Neural crest cell (in vitro differentiated cells): ENCODE measurements at regions not wholly inside any gene's neighbourhood (a gene's known extent, or its start where the extent isn't known, plus 50 kb on each side); places are given as distances from the start of the nearest gene placed in this dataset.

Source experiments
- DNase-seq: peaks from one replicate; pipeline ENCODE4 v3.0.0; 2021; ENCODE audit warnings: low read depth, mixed read lengths, low spot score
- H3K27ac Mint-ChIP-seq: one replicate; pipeline ENCODE4 v1.8.0; 2021; ENCODE audit warnings: mild to moderate bottlenecking, mixed read lengths; ENCODE audit not compliant: unreplicated experiment
- H3K27me3 Mint-ChIP-seq: 2 replicates; pipeline ENCODE4 v1.8.0; 2021; ENCODE audit warnings: low read depth, mild to moderate bottlenecking, mixed read lengths
- H3K36me3 Mint-ChIP-seq: 2 replicates; pipeline ENCODE4 v1.8.0; 2021; ENCODE audit warnings: low read depth, mild to moderate bottlenecking, mixed read lengths
- H3K4me1 Mint-ChIP-seq: 2 replicates; pipeline ENCODE4 v1.8.0; 2021; ENCODE audit warnings: mixed read lengths
- H3K4me3 Mint-ChIP-seq: one replicate; pipeline ENCODE4 v1.8.0; 2021; ENCODE audit warnings: mild to moderate bottlenecking, mixed read lengths
- H3K9me3 Mint-ChIP-seq: 2 replicates; pipeline ENCODE4 v1.8.0; 2021; ENCODE audit warnings: mixed read lengths
- CTCF ChIP-seq: fragments of 200-600 bp; sonication (generic); conservative IDR thresholded peaks from 2 replicates; pipeline ENCODE4 v1.5.0; 2021; ENCODE audit warnings: antibody characterized with exemption, mild to moderate bottlenecking

- Mint-ChIP-seq H3K4me1 (no peaks in the 10 kb centered on the region), H3K27ac (no peak overlapping the region), H3K27me3 (no peaks in the 10 kb centered on the region), H3K36me3 (no peaks in the 10 kb centered on the region), H3K4me3 (no peak overlapping the region), H3K9me3 (peaks cover 7% of the 10 kb centered on the region)
- no peak for TF ChIP-seq CTCF
- no peak for DNase-seq
Observed at GRCh38 chr17:12537436-12537835, 128.3 kb upstream of the MYOCD start.

- Mint-ChIP-seq H3K4me1 (no peaks in the 10 kb centered on the region), H3K9me3 (peaks cover 7% of the 10 kb centered on the region), H3K4me3 (no peak overlapping the region), H3K27ac (no peak overlapping the region), H3K36me3 (no peaks in the 10 kb centered on the region), H3K27me3 (no peaks in the 10 kb centered on the region)
- TF ChIP-seq CTCF = no peak
- DNase-seq = no peak
Observed at GRCh38 chr17:12538003-12538402, 127.7 kb upstream of the MYOCD start.

GRCh38 chr17:12545877-12546513, 119.7 kb upstream of the MYOCD start:
- peak; percentile 79 for TF ChIP-seq CTCF
- Mint-ChIP-seq H3K4me3 (no peak overlapping the region), H3K36me3 (no peaks in the 10 kb centered on the region), H3K4me1 (no peaks in the 10 kb centered on the region), H3K27me3 (peaks cover 12% of the 10 kb centered on the region), H3K27ac (no peak overlapping the region), H3K9me3 (peaks cover 2% of the 10 kb centered on the region)
- DNase-seq = peak; percentile 33

- Mint-ChIP-seq H3K27me3 (peaks cover 12% of the 10 kb centered on the region), H3K4me3 (no peak overlapping the region), H3K36me3 (no peaks in the 10 kb centered on the region), H3K9me3 (peaks cover 2% of the 10 kb centered on the region), H3K4me1 (no peaks in the 10 kb centered on the region), H3K27ac (no peak overlapping the region)
- no peak for DNase-seq
- TF ChIP-seq CTCF = no peak
Observed at GRCh38 chr17:12546983-12547382, 118.7 kb upstream of the MYOCD start.

- H3K27ac Mint-ChIP-seq = no peak overlapping the region
- no peak for TF ChIP-seq CTCF
- H3K36me3 Mint-ChIP-seq = no peaks in the 10 kb centered on the region
- peaks cover 12% of the 10 kb centered on the region for H3K27me3 Mint-ChIP-seq
- H3K4me3 Mint-ChIP-seq = no peak overlapping the region
- H3K4me1 Mint-ChIP-seq = no peaks in the 10 kb centered on the region
- no peak for DNase-seq
- peaks cover 2% of the 10 kb centered on the region for H3K9me3 Mint-ChIP-seq
Observed at GRCh38 chr17:12547831-12548230, 117.9 kb upstream of the MYOCD start.

- no peak for TF ChIP-seq CTCF
- H3K4me3 Mint-ChIP-seq = no peak overlapping the region
- no peak for DNase-seq
- H3K9me3 Mint-ChIP-seq = peaks cover 1% of the 10 kb centered on the region
- H3K27me3 Mint-ChIP-seq = peaks cover 12% of the 10 kb centered on the region
- no peaks in the 10 kb centered on the region for H3K36me3 Mint-ChIP-seq
- H3K27ac Mint-ChIP-seq = no peak overlapping the region
- H3K4me1 Mint-ChIP-seq = no peaks in the 10 kb centered on the region
Observed at GRCh38 chr17:12548558-12548957, 117.1 kb upstream of the MYOCD start.
